DOHH2 (cell line): ENCODE measurements at regions not wholly inside any gene's neighbourhood (a gene's known extent, or its start where the extent isn't known, plus 50 kb on each side); places are given as distances from the start of the nearest gene placed in this dataset.

Experiments
- EZH2phosphoT487 ChIP-seq: fragments of 200-600 bp; sonication (generic); IDR thresholded peaks from 2 replicates; pipeline ENCODE4 v1.6.1; 2017; ENCODE audit warnings: borderline replicate concordance, mild to moderate bottlenecking, antibody characterized with exemption, low read length, moderate library complexity, mixed read lengths
- TF ChIP-seq, protein P1 (sequence below): fragments of 200-600 bp; sonication (generic); IDR thresholded peaks from one replicate; pipeline ENCODE4 v1.5.1; 2014; ENCODE audit warnings: antibody characterized with exemption, mild to moderate bottlenecking, low read depth, low read length; ENCODE audit not compliant: poor library complexity, severe bottlenecking

DNA sequence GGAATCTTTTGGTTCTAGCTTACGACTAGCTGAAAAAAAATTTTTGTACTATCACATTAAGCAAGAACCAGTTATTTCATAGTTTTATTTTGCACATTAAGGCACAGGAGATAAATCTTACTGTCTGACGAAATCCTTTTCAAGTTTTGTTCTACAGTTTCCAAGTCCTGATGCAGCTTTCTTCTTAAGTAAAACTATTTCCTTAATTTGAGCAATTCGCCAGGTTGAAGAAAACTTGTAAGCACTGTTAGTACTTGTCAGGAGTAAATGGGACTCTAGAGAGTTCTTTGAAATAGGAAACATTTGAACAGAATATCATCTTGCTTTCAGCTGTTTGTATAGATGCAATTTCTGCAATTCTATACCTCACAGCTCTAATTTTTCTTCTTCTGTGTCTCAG, 318.8 kb upstream of the ELAVL2 start:
- TF ChIP-seq, protein P1, sequence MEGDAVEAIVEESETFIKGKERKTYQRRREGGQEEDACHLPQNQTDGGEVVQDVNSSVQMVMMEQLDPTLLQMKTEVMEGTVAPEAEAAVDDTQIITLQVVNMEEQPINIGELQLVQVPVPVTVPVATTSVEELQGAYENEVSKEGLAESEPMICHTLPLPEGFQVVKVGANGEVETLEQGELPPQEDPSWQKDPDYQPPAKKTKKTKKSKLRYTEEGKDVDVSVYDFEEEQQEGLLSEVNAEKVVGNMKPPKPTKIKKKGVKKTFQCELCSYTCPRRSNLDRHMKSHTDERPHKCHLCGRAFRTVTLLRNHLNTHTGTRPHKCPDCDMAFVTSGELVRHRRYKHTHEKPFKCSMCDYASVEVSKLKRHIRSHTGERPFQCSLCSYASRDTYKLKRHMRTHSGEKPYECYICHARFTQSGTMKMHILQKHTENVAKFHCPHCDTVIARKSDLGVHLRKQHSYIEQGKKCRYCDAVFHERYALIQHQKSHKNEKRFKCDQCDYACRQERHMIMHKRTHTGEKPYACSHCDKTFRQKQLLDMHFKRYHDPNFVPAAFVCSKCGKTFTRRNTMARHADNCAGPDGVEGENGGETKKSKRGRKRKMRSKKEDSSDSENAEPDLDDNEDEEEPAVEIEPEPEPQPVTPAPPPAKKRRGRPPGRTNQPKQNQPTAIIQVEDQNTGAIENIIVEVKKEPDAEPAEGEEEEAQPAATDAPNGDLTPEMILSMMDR = no peak
- no peak for TF ChIP-seq EZH2phosphoT487
